ENCODE measurements at regions not wholly inside any gene's neighbourhood (a gene's known extent, or its start where the extent isn't known, plus 50 kb on each side); places are given as distances from the start of the nearest gene placed in this dataset.

DNA sequence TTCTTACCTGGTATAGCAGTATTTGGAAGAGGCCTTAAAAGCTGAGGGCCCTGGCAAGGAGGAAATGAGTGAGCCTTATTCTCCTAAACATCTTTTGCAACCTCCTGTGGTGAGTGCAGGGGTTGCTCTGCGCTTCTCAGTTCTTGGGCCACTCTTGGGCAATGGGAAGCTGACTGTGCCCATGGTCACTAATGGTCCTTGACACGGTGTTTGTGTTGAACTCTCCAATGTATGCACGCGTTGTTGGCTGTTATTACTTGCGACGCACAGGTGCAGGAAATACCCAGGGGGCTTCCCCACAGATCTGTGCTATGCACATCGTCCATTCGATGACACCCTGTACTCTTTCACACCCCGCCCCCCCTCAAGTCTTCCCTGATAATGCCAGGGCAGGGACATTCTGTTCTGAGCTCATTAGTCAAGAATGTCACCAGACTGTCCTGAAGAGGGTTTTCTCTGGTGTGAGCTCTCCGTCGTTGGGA lies 79.7 kb downstream of the EDN1 start:
- Mint-ChIP-seq H3K4me3 (no peak overlapping the region), H3K4me1 (ENCODE audit: low read depth) (no peaks in the 10 kb centered on the region), H3K27me3 (peaks cover 6% of the 10 kb centered on the region), H3K27ac (no peak overlapping the region), H3K9me3 (no peaks in the 10 kb centered on the region), H3K36me3 (ENCODE audit: low read depth) (no peaks in the 10 kb centered on the region)
- DNase-seq (no peak), ATAC-seq (no peak)
- ChIA-PET POLR2A (no interaction called here), CTCF (no interaction called here)
- TF ChIP-seq CTCF (IDR thresholded peaks at IDR 0.05): no peak
- intact Hi-C loops (cut with micrococcal nuclease): no loop called here

DNA sequence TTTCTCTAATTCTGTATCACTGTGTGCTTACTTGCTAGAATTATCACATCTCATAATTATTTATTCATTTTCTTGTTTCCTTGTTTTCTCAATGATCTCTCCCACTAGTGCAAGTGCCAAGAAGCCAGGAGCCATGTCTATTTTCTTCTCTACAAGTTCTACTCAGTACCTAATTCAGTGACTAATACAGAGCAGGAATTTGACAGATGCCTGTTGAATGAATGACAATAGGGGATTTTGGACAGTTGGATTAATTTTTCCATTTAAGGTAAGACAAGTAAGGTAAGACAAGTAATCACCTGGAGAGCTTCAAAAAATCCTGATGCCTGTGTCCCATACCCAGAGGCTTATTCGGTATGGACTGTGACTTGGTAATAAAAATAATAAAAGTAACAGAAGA lies 81.0 kb downstream of the EDN1 start:
- H3K4me1 Mint-ChIP-seq (ENCODE audit: low read depth): no peaks in the 10 kb centered on the region
- CTCF ChIA-PET: no interaction called here
- ATAC-seq (no peak), DNase-seq (no peak)
- peaks cover 6% of the 10 kb centered on the region for H3K27me3 Mint-ChIP-seq
- no peak overlapping the region for H3K4me3 Mint-ChIP-seq
- intact Hi-C loops (cut with micrococcal nuclease): no loop called here
- POLR2A ChIA-PET: no interaction called here
- H3K27ac Mint-ChIP-seq: no peak overlapping the region
- no peaks in the 10 kb centered on the region for H3K9me3 Mint-ChIP-seq
- TF ChIP-seq CTCF (IDR thresholded peaks at IDR 0.05): no peak
- no peaks in the 10 kb centered on the region for H3K36me3 Mint-ChIP-seq (ENCODE audit: low read depth)

GRCh38 chr6:12371641-12372146 lies 81.5 kb downstream of the EDN1 start:
- no peak overlapping the region for H3K27ac Mint-ChIP-seq
- H3K27me3 Mint-ChIP-seq: peaks cover 6% of the 10 kb centered on the region
- H3K9me3 Mint-ChIP-seq: no peaks in the 10 kb centered on the region
- intact Hi-C loops (cut with micrococcal nuclease): no loop called here
- ATAC-seq (no peak), DNase-seq (no peak)
- no peaks in the 10 kb centered on the region for H3K4me1 Mint-ChIP-seq (ENCODE audit: low read depth)
- POLR2A ChIA-PET: no interaction called here
- CTCF ChIA-PET: no interaction called here
- no peak overlapping the region for H3K4me3 Mint-ChIP-seq
- TF ChIP-seq CTCF (IDR thresholded peaks at IDR 0.05): no peak
- no peaks in the 10 kb centered on the region for H3K36me3 Mint-ChIP-seq (ENCODE audit: low read depth)

- no peak overlapping the region for H3K4me3 Mint-ChIP-seq
- POLR2A ChIA-PET: no interaction called here
- H3K9me3 Mint-ChIP-seq: no peaks in the 10 kb centered on the region
- no peak for ATAC-seq
- peaks cover 6% of the 10 kb centered on the region for H3K27me3 Mint-ChIP-seq
- H3K27ac Mint-ChIP-seq: no peak overlapping the region
- DNase-seq: no peak
- CTCF ChIA-PET: no interaction called here
- H3K36me3 Mint-ChIP-seq (ENCODE audit: low read depth): no peaks in the 10 kb centered on the region
- no peaks in the 10 kb centered on the region for H3K4me1 Mint-ChIP-seq (ENCODE audit: low read depth)
- intact Hi-C loops (cut with micrococcal nuclease): no loop called here
- TF ChIP-seq CTCF (IDR thresholded peaks at IDR 0.05): no peak
Measured at GRCh38 chr6:12379181-12379580, 89.0 kb downstream of the EDN1 start.

DNA sequence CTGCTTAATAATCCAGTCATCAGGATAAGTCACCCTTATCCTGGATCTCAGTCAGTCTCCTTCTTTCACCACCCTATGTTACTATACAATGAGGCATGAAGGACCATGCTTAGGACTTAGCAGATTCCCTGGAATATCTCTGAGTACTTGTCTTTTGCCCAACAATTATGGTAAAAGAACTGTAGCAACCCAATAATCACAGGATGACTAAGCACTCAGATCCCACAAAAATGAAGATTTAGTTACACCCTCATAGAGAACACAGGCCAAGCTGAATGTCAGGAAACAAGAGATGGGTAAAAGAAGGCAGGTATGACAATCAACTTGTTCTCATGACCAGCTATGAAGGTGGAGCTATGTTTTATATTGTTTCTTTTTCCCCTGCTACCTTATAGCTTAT lies 91.4 kb downstream of the EDN1 start:
- POLR2A ChIA-PET: no interaction called here
- Mint-ChIP-seq H3K9me3 (no peaks in the 10 kb centered on the region), H3K4me3 (no peak overlapping the region), H3K27ac (no peak overlapping the region), H3K4me1 (ENCODE audit: low read depth) (no peaks in the 10 kb centered on the region), H3K27me3 (peaks cover 6% of the 10 kb centered on the region), H3K36me3 (ENCODE audit: low read depth) (no peaks in the 10 kb centered on the region)
- intact Hi-C loops (cut with micrococcal nuclease): no loop called here
- CTCF ChIA-PET: no interaction called here
- TF ChIP-seq CTCF (IDR thresholded peaks at IDR 0.05): no peak
- DNase-seq (no peak), ATAC-seq (no peak)

Data from activated CD8-positive, alpha-beta T cell treated with anti-CD3 and anti-CD28 coated beads for 36 hours (primary cell).